WTC11 (cell line): ENCODE measurements at regions not wholly inside any gene's neighbourhood (a gene's known extent, or its start where the extent isn't known, plus 50 kb on each side); places are given as distances from the start of the nearest gene placed in this dataset.
A peak's percentile ranks its signal among the peaks of the same experiment; 100 is the strongest.

Experiments
- ATAC-seq: fragments of 200-7000 bp; cut with Tn5 transposase; 2 replicates; pipeline ENCODE4 v1.10.0; 2021; ENCODE audit warnings: mild to moderate bottlenecking, moderate library complexity
- CTCF ChIA-PET: fragments of 300-600 bp; sonication (Branson Sonifier 250); formaldehyde crosslinking; loops from one replicate; lab custom pipeline; 2021; ENCODE audit warnings: antibody characterized with exemption; lab: Charles Lee
- POLR2A ChIA-PET: fragments of 350-600 bp; sonication (Branson Sonifier 250); formaldehyde crosslinking; loops from one replicate; lab custom pipeline; 2021; ENCODE audit warnings: antibody characterized with exemption; lab: Charles Lee
- DNase-seq: peaks from one replicate; pipeline ENCODE4 v3.0.0; 2021; ENCODE audit warnings: low spot score
- H3K27ac Mint-ChIP-seq: 2 replicates; pipeline ENCODE4 v1.8.0; 2021; ENCODE audit warnings: mixed read lengths
- H3K27me3 Mint-ChIP-seq: 2 replicates; pipeline ENCODE4 v1.8.0; 2021; ENCODE audit warnings: low read depth, mild to moderate bottlenecking, moderate library complexity, mixed read lengths
- H3K36me3 Mint-ChIP-seq: 2 replicates; pipeline ENCODE4 v1.8.0; 2021; ENCODE audit warnings: mixed read lengths
- H3K4me1 Mint-ChIP-seq: 2 replicates; pipeline ENCODE4 v1.8.0; 2022; ENCODE audit warnings: mixed read lengths
- H3K4me3 Mint-ChIP-seq: 2 replicates; pipeline ENCODE4 v1.8.0; 2021; ENCODE audit warnings: mild to moderate bottlenecking, moderate library complexity, mixed read lengths
- H3K9me3 Mint-ChIP-seq: 2 replicates; pipeline ENCODE4 v1.8.0; 2021; ENCODE audit warnings: mixed read lengths
- CREM ChIP-seq: sonication (generic); formaldehyde crosslinking; IDR thresholded peaks from 2 replicates; pipeline ENCODE4 v1.8.1; 2022; ENCODE audit warnings: mild to moderate bottlenecking, missing genetic modification reagents, moderate library complexity
- FOXK1 ChIP-seq: sonication (generic); formaldehyde crosslinking; IDR thresholded peaks from 2 replicates; pipeline ENCODE4 v1.8.0; 2022; ENCODE audit warnings: mild to moderate bottlenecking, moderate library complexity, missing genetic modification reagents
- GTF2I ChIP-seq: fragments of 250-450 bp; sonication (Bioruptor Pico); conservative IDR thresholded peaks from 2 replicates; pipeline ENCODE4 v1.4.0; 2021; ENCODE audit warnings: mild to moderate bottlenecking
- JAZF1 ChIP-seq: fragments of 250-450 bp; sonication (Bioruptor Pico); IDR thresholded peaks from 2 replicates; pipeline ENCODE4 v1.9.0; 2021; ENCODE audit warnings: moderate library complexity, mild to moderate bottlenecking, inconsistent platforms
- MXD4 ChIP-seq: fragments of 250-450 bp; sonication (Bioruptor Pico); IDR thresholded peaks from 2 replicates; pipeline ENCODE4 v1.8.0; 2021; ENCODE audit warnings: mild to moderate bottlenecking, moderate library complexity, borderline replicate concordance
- ZBTB21 ChIP-seq: sonication (generic); formaldehyde crosslinking; IDR thresholded peaks from 2 replicates; pipeline ENCODE4 v1.8.1; 2023; ENCODE audit warnings: mild to moderate bottlenecking, missing genetic modification reagents, borderline replicate concordance
- ZNF423 ChIP-seq: fragments of 250-450 bp; sonication (Bioruptor Pico); IDR thresholded peaks from 2 replicates; pipeline ENCODE4 v2.1.2; 2022; ENCODE audit warnings: mild to moderate bottlenecking, moderate library complexity
- TF ChIP-seq, protein P1 (sequence below): fragments of 200-600 bp; IDR thresholded peaks from 2 replicates; pipeline ENCODE4 v1.8.0; 2022; ENCODE audit warnings: antibody characterized with exemption
- TF ChIP-seq, protein P2 (sequence below): sonication (generic); formaldehyde crosslinking; IDR thresholded peaks from 2 replicates; pipeline ENCODE4 v1.8.1; 2023; ENCODE audit warnings: mild to moderate bottlenecking, moderate library complexity, missing genetic modification reagents
- TF ChIP-seq, protein P3 (sequence below): sonication (generic); formaldehyde crosslinking; IDR thresholded peaks from 2 replicates; pipeline ENCODE4 v1.8.0; 2023; ENCODE audit warnings: missing genetic modification reagents

DNA sequence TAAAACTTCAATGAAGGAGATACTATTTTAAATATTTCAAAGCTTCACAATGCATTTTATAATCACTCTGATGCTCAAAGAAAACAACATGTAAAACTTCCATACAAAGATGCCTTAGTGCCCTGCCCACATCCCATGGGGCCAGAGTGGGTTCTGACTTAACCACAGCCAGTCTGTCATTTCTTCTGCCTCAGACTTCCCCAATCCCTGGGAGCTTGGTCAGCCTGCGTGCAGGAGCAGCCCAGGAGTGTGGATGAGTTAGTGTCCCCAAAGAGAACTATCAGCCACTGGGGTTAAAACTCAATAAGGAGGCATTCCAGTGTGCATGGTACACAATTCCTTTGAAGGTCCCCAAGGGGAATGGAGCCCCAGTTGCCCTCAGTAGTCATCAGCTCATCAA lies 100.3 kb downstream of the PTCSC3 start (continued):
- no peak for TF ChIP-seq CREM
- no peak for TF ChIP-seq FOXK1 (CRISPR knock-in tag)
- TF ChIP-seq, all 79 proteins: peak for 0

DNA sequence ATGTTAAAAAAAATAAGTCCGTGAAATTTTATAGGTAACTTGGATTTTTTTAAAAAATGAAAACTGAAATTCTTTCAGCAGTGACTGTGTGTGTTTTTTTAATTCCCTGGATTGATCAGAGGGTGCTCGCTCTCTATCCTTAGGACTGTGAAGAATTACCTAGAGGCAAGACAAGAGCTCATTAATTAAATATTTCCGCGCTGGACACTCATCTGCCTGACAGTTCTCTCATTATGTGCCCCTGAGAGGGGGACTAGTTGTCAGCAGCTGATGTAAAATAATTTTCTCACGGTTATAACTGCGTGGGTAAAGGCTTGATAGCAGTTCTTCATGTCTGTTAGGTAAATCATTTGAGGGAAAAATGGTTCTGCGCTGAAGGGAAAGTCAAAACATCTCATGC lies 101.3 kb downstream of the PTCSC3 start:
- DNase-seq = no peak
- peaks cover 4% of the 10 kb centered on the region; the same call in 1 of the 2 replicates for H3K27me3 Mint-ChIP-seq

DNA sequence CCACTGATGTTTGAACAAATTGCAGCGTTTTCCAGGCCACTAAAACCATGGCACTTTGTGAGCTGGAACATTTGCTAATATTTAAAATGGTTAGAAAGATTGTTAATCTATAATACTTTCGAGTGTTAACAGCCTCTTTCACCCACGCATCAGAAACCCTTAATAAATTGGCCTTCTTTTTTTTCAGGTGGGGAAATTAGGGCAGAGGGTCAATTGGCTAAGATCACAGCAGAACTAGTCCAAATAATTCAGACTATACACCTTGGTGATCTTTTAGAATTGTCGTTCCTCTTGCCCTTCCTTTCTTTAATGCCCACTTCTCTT lies 105.8 kb downstream of the PTCSC3 start:
- CTCF ChIA-PET = interaction anchor here (0.8 to 3.7 kb wide), 48 partner anchors 9 to 1083 kb away, joined by 3 to 73 read pairs (median 9); partner anchors contain the start of gene MBIP
- H3K27me3 Mint-ChIP-seq = no peaks in the 10 kb centered on the region
- no peak overlapping the region for H3K27ac Mint-ChIP-seq
- H3K36me3 Mint-ChIP-seq = no peaks in the 10 kb centered on the region
- no peak for TF ChIP-seq FOXK1 (CRISPR knock-in tag)
- TF ChIP-seq, protein P1, sequence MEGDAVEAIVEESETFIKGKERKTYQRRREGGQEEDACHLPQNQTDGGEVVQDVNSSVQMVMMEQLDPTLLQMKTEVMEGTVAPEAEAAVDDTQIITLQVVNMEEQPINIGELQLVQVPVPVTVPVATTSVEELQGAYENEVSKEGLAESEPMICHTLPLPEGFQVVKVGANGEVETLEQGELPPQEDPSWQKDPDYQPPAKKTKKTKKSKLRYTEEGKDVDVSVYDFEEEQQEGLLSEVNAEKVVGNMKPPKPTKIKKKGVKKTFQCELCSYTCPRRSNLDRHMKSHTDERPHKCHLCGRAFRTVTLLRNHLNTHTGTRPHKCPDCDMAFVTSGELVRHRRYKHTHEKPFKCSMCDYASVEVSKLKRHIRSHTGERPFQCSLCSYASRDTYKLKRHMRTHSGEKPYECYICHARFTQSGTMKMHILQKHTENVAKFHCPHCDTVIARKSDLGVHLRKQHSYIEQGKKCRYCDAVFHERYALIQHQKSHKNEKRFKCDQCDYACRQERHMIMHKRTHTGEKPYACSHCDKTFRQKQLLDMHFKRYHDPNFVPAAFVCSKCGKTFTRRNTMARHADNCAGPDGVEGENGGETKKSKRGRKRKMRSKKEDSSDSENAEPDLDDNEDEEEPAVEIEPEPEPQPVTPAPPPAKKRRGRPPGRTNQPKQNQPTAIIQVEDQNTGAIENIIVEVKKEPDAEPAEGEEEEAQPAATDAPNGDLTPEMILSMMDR = peak; percentile 7
- H3K9me3 Mint-ChIP-seq = no peaks in the 10 kb centered on the region
- no peak for DNase-seq
- peaks cover 5% of the 10 kb centered on the region for H3K4me1 Mint-ChIP-seq
- no peak for ATAC-seq
- POLR2A ChIA-PET = no interaction called here
- no peak overlapping the region for H3K4me3 Mint-ChIP-seq

More for the DNA sequence above, 101.3 kb downstream of the PTCSC3 start:
- H3K4me3 Mint-ChIP-seq = no peak overlapping the region
- no peaks in the 10 kb centered on the region for H3K4me1 Mint-ChIP-seq
- H3K36me3 Mint-ChIP-seq = no peaks in the 10 kb centered on the region
- POLR2A ChIA-PET = no interaction called here
- peaks cover 10% of the 10 kb centered on the region for H3K9me3 Mint-ChIP-seq
- TF ChIP-seq JAZF1 (no peak), MXD4 (CRISPR knock-in tag) (no peak), GTF2I (CRISPR knock-in tag) (no peak), ZBTB21 (CRISPR knock-in tag) (no peak), ZNF423 (CRISPR knock-in tag) (no peak)
- TF ChIP-seq, protein P2, sequence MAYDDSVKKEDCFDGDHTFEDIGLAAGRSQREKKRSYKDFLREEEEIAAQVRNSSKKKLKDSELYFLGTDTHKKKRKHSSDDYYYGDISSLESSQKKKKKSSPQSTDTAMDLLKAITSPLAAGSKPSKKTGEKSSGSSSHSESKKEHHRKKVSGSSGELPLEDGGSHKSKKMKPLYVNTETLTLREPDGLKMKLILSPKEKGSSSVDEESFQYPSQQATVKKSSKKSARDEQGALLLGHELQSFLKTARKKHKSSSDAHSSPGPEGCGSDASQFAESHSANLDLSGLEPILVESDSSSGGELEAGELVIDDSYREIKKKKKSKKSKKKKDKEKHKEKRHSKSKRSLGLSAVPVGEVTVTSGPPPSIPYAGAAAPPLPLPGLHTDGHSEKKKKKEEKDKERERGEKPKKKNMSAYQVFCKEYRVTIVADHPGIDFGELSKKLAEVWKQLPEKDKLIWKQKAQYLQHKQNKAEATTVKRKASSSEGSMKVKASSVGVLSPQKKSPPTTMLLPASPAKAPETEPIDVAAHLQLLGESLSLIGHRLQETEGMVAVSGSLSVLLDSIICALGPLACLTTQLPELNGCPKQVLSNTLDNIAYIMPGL (CRISPR knock-in tag) = no peak
- TF ChIP-seq, protein P3, sequence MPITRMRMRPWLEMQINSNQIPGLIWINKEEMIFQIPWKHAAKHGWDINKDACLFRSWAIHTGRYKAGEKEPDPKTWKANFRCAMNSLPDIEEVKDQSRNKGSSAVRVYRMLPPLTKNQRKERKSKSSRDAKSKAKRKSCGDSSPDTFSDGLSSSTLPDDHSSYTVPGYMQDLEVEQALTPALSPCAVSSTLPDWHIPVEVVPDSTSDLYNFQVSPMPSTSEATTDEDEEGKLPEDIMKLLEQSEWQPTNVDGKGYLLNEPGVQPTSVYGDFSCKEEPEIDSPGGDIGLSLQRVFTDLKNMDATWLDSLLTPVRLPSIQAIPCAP = no peak
- no peak for ATAC-seq
- no peak overlapping the region for H3K27ac Mint-ChIP-seq
- CTCF ChIA-PET = interaction anchor here (1.0 to 1.1 kb wide), 2 partner anchors 121 to 450 kb away, joined by 3 to 5 read pairs; no protein-coding TSS in a partner anchor

DNA sequence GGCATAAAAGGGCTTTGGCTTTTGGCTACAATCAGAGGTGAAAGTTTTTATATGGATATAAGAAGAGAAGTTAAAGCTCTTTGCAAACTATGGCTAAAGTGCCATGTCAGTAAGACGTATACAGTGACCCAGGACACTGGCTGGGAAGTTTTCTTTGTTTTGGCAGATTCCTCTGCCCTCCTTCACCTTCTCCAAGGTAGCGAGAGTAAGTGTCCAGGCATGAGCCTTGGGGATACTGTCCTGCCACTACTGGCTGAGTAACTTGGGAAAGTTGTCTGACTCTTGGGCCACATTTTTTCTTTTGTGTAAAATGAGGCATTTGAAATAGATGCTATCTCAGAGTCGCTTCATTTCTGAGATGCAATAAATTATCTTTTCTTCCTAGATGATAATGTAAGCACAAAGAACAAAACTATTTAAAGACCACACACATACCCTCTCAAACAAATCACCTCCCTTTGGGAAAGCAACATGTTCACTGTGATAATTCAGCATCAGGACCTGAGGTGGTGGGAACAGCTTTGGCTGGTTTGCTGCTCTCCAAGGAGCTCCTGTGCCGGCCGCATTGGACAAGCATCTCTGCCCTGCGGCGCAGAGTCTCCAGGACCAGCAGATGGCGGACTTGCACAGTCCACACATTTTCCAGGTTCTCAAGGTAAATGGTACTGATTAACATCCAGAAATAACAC lies 106.3 kb downstream of the PTCSC3 start:
- DNase-seq = peak; percentile 79
- POLR2A ChIA-PET = interaction anchor here (1.0 kb wide), 1 partner anchor 102 kb away, joined by 3 read pairs; no protein-coding TSS in a partner anchor
- Mint-ChIP-seq H3K27me3 (no peaks in the 10 kb centered on the region), H3K27ac (0 out of 2 replicates have a peak overlapping the region, but pooled peaks have one; percentile 74), H3K9me3 (no peaks in the 10 kb centered on the region)
- TF ChIP-seq, protein P1 = peak; percentile 39
- TF ChIP-seq ZBTB21 (CRISPR knock-in tag) = no peak
- TF ChIP-seq, all 79 proteins: peak for 1
- ATAC-seq = peak; percentile 84
- no peaks in the 10 kb centered on the region for H3K36me3 Mint-ChIP-seq
- peaks cover 5% of the 10 kb centered on the region for H3K4me1 Mint-ChIP-seq
- no peak overlapping the region for H3K4me3 Mint-ChIP-seq
- CTCF ChIA-PET = interaction anchor here (0.5 to 3.7 kb wide), 96 partner anchors 9 to 1083 kb away, joined by 3 to 73 read pairs (median 4); partner anchors contain the start of genes BRMS1L, INSM2, MBIP and NKX2-8
